ENCODE measurements at regions not wholly inside any gene's neighbourhood (a gene's known extent, or its start where the extent isn't known, plus 50 kb on each side); places are given as distances from the start of the nearest gene placed in this dataset.
"Not testable (repeated sequence)": the region's sequence is repeated elsewhere in the genome, so short reads cannot be mapped to it uniquely, and the experiment has no call there.

- no peak for DNase-seq
Measured at GRCh38 chr6:84916704-84917103, 152.3 kb upstream of the TBX18 start.

- DNase-seq = no peak
Measured at GRCh38 chr6:84912472-84913322, 148.3 kb upstream of the TBX18 start.

- DNase-seq = no peak
Measured at GRCh38 chr6:84910906-84911607, 146.7 kb upstream of the TBX18 start.

DNA sequence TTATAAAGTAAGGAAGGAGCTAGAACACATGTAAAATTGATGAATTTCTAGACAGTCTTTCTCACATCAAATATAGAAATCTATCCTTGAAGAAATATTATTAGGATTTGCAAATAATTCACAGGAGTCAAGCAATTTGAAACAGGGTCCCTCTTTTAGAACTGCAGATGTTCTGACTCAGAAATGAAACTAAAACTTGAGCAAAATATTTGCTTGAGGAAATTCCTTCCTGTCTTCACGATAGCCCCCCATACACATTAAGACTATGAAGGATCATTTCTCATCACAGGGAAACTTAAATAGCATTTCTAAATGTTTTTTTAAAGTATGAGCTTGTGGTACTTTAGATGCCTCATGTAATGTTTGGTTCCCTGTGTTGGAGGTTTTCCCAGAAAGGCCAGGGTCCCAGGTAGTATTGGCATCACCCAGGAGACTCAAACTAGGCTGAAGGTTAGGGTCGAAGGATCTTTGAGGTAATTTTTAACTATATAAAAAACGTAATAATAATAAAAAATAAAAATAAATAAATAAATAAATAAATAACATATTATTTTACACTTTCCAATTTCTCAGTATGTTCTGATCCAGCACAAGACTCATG is 144.0 kb upstream of the TBX18 start:
- no peak for DNase-seq

DNA sequence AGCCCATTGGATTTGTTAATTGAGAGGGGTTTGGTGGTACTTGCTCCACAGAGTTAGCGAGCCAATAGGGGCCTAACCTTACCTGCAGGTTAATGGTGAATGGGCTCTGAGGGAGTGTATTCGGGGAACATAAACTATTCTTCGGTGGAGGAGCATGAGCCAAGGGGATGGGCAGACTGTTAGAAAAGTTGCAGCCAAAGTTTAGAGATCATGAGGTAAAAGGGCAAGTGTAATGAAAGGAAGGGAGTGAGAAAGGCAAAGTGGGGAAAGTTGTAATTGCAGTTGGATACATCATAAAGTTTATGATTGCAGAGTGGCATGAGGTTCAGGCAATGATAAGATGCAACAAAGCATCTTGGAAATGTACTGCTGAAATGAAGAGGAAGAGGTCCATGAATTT is 142.1 kb upstream of the TBX18 start:
- no peak for DNase-seq

DNA sequence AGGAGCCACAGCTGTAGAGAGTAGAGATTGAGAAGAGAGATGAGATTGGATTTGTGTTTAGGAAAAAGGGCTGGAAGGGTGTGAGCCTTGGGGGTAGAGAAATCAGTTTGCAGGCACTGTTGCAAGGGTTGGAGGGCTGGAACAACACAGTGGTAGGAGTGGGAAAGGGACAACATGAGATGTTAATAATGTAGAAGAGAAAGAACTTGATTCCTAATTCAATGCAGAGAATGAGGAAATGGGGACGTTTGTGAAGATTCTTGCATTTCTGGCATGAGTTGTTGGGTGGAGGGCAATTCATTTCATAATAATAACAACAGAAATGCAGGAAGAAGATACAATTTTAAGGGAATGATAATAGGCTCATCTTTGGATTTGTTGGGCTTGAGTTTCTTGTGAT is 141.4 kb upstream of the TBX18 start:
- no peak for DNase-seq

DNA sequence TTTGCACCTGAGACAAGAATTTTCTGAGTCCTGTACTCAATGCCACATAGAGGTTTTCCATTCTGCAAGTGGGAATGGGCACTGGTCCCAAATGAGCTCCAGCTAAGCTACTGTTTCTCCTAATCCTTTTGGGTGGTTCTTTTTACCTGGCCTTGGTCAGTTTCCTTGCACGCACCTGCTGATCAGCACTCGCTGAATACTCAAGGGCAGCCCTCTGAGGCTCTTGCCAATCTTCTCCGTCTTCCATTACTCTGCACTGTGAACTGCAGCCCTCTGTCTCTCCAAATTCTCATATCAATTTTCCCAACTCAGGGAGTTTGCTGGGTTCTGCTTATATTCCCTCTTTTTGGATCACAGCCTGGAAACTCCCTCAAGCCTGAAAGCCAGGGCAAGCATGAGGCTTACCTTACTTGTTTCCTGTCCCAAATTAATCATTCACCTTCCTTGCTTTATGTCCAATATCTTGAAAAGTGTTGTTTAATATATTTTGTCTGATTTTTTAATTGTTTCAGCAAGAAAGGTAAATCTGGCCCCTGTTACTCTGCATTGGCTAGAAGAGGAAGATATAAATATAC is 138.0 kb upstream of the TBX18 start:
- DNase-seq = no peak

DNA sequence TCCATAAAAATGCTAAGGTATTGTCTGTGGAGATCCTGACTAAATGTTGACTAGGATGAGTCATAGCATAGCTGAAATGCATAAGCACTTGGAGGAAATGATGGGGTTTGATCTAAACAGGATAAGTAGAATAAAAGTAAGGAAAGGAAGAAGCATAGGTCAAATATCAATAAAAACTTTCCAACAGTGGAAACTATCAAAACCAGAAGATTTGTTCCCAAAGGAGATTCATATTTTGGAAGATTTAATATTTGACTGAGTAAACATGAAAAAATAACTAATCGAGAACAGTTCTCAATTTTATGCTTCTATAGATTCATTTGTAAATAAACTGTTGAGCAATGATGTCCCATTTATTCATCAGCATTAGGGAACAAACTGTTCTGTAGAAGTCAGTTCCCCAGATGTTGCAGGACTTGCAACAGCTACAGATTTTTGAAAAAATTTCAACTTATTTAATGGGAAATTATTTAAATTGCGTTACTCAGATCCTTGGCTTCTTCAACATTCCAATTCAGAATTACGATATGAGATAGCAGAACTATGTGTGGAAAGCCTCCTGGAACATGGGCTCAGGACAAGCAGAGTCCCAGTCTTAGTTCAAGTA is 133.7 kb upstream of the TBX18 start:
- DNase-seq = no peak

- no peak for DNase-seq
Measured at GRCh38 chr6:84897011-84897410, 132.6 kb upstream of the TBX18 start.

- DNase-seq = no peak
Measured at GRCh38 chr6:84892671-84893070, 128.3 kb upstream of the TBX18 start.

GRCh38 chr6:84882768-84883766 is 118.7 kb upstream of the TBX18 start:
- DNase-seq = no peak

- not testable (repeated sequence) for DNase-seq
Measured at GRCh38 chr6:84879385-84879784, 115.0 kb upstream of the TBX18 start.

GRCh38 chr6:84877515-84878210 is 113.3 kb upstream of the TBX18 start:
- no peak for DNase-seq

DNA sequence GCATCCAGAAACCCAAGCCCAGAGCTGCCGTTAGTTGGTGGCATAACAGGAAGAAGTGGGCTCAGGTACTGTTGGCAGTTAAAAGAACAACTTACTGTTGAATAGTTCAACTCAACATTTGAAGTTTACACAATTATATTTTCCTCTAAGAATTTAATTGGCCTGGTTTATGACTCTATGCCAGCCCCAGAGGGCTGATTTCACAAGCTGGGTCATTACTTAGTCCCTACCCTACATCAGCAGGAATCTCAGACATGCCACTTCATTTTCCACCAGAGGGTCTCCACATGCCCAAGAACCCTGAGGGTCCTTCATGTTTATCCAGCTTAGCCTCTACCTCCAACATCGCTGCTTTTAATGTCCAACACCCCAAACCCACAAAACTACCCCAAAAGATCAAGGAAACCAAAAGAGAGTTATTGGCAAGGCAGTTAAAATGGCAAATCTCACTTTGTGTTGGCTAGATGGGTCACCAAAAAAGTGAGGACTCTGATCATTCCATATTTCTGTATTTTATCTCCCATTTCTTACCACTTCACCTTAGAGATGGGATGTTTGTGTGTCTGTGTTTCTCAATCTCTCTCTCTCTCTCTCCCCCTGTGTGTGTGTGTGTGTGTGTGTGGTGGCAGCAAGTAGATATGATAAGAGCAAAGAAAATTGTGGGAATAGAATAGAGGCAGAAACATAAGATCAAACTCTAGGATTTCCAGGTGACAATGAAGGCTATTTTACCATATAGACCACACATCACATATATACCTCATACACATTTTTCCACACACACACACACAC is 112.5 kb upstream of the TBX18 start:
- no peak for DNase-seq

DNA sequence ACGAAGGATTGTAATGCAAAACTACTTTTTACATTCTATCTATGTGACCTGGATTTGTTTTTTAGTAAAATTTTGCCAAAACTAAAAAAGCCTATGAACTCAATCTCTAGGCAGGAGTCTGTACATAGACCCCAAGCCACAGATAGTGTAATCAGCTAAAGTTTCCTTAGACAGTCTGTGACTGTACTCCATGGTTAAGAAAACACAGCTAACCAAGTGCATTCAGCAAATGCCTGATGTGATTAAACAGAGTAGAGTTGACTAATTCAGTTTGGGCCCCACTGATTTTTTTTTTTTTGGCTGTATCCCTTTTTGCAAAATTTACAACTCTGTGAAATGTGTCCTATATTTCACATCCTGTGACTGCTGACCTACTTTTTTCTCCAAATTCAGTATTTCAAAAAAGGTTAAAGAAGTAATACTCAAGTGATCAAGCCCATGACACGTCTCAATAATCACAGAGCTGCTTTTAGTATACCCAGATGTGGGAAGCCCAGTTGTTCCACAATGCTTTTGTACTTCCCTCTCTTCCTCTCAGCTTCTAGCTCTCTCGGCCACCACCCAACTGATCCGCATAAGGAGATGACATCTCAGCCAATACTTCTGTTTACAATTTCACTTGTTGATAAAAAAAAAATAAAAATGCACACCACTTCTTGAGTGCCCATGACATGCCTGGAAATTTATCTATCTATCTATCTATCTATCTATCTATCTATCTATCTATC is 108.8 kb upstream of the TBX18 start:
- no peak for DNase-seq

- DNase-seq = no peak
Measured at GRCh38 chr6:84871925-84872324, 107.5 kb upstream of the TBX18 start.

DNA sequence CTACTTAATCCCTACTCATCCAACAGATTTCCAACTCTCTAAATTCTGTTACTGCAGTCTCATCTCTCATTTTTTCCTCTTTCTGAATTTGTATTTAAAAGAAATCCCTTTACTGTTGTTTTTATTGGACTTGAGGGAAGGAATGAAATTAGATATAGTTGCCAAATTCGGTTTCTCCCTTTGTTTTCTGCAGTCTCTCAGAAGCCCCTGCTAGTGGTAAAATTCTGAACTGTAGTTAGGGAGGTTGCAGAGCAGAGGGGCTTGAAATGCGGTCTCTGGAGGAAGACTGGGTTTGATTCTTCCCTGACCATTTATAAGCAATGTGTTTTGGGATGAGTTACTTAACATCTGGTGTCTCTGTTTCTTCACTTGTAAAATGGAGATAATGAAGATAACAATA is 106.3 kb upstream of the TBX18 start:
- no peak for DNase-seq

GRCh38 chr6:84868149-84868548 is 103.8 kb upstream of the TBX18 start:
- DNase-seq = no peak

DNA sequence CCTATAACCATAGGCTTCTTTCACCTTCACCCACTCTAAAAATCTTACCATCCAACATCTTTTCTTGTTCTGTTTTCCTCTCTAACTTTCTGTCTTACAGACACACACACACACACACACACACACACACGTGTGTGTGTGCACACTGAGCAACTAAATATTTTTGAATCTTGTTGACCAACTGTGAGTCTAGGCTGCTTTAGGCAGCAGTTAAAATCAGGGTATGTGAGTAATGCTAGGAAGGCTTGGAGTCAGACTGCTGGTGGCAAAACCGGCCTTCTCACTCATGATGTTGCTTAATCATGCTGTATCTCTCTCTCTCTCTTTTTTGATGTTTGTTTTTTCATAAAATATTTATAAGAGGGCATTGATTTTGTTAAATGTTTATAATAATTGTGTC is 103.1 kb upstream of the TBX18 start:
- no peak for DNase-seq

- DNase-seq = no peak
Measured at GRCh38 chr6:84866715-84867114, 102.3 kb upstream of the TBX18 start.

Measured in 8988T (cell line).